ENCODE measurements at regions not wholly inside any gene's neighbourhood (a gene's known extent, or its start where the extent isn't known, plus 50 kb on each side); places are given as distances from the start of the nearest gene placed in this dataset.

- DNase-seq (ENCODE audit: low read depth) = no peak
- no peak for TF ChIP-seq CTCF (IDR thresholded peaks at IDR 0.05; ENCODE audit: insufficient read depth, low read length, poor library complexity, severe bottlenecking)
- no peak overlapping the region for H3K4me3 ChIP-seq (ENCODE audit: low read depth, low read length)
- H3K27me3 ChIP-seq (ENCODE audit: control insufficient read depth, insufficient read depth, low read length) = no peaks in the 10 kb centered on the region
- no peaks in the 10 kb centered on the region for H3K36me3 ChIP-seq (ENCODE audit: control insufficient read depth, insufficient read depth, low read length)
Observed at GRCh38 chr5:39561421-39561820, 136.6 kb upstream of the DAB2 start.

GRCh38 chr5:39560726-39561125 is 135.9 kb upstream of the DAB2 start:
- no peak for TF ChIP-seq CTCF (IDR thresholded peaks at IDR 0.05; ENCODE audit: insufficient read depth, low read length, poor library complexity, severe bottlenecking)
- Histone ChIP-seq H3K4me3 (ENCODE audit: low read depth, low read length) (no peak overlapping the region), H3K27me3 (ENCODE audit: control insufficient read depth, insufficient read depth, low read length) (no peaks in the 10 kb centered on the region), H3K36me3 (ENCODE audit: control insufficient read depth, insufficient read depth, low read length) (no peaks in the 10 kb centered on the region)
- no peak for DNase-seq (ENCODE audit: low read depth)

GRCh38 chr5:39559923-39560322 is 135.1 kb upstream of the DAB2 start:
- DNase-seq (ENCODE audit: low read depth) = no peak
- TF ChIP-seq CTCF (IDR thresholded peaks at IDR 0.05; ENCODE audit: insufficient read depth, low read length, poor library complexity, severe bottlenecking) = no peak
- Histone ChIP-seq H3K4me3 (ENCODE audit: low read depth, low read length) (no peak overlapping the region), H3K27me3 (ENCODE audit: control insufficient read depth, insufficient read depth, low read length) (no peaks in the 10 kb centered on the region), H3K36me3 (ENCODE audit: control insufficient read depth, insufficient read depth, low read length) (no peaks in the 10 kb centered on the region)

- Histone ChIP-seq H3K36me3 (ENCODE audit: control insufficient read depth, insufficient read depth, low read length) (no peaks in the 10 kb centered on the region), H3K27me3 (ENCODE audit: control insufficient read depth, insufficient read depth, low read length) (no peaks in the 10 kb centered on the region), H3K4me3 (ENCODE audit: low read depth, low read length) (no peak overlapping the region)
- DNase-seq (ENCODE audit: low read depth) = no peak
- TF ChIP-seq CTCF (IDR thresholded peaks at IDR 0.05; ENCODE audit: insufficient read depth, low read length, poor library complexity, severe bottlenecking) = no peak
Observed at GRCh38 chr5:39558541-39558940, 133.8 kb upstream of the DAB2 start.

- TF ChIP-seq CTCF (IDR thresholded peaks at IDR 0.05; ENCODE audit: insufficient read depth, low read length, poor library complexity, severe bottlenecking) = no peak
- H3K27me3 ChIP-seq (ENCODE audit: control insufficient read depth, insufficient read depth, low read length) = no peaks in the 10 kb centered on the region
- no peak for DNase-seq (ENCODE audit: low read depth)
- H3K36me3 ChIP-seq (ENCODE audit: control insufficient read depth, insufficient read depth, low read length) = no peaks in the 10 kb centered on the region
- H3K4me3 ChIP-seq (ENCODE audit: low read depth, low read length) = no peak overlapping the region
Observed at GRCh38 chr5:39555788-39556187, 131.0 kb upstream of the DAB2 start.

- peak; percentile 62 for TF ChIP-seq CTCF (IDR thresholded peaks at IDR 0.05; ENCODE audit: insufficient read depth, low read length, poor library complexity, severe bottlenecking)
- Histone ChIP-seq H3K27me3 (ENCODE audit: control insufficient read depth, insufficient read depth, low read length) (no peaks in the 10 kb centered on the region), H3K4me3 (ENCODE audit: low read depth, low read length) (no peak overlapping the region), H3K36me3 (ENCODE audit: control insufficient read depth, insufficient read depth, low read length) (no peaks in the 10 kb centered on the region)
- no peak for DNase-seq (ENCODE audit: low read depth)
Observed at GRCh38 chr5:39547553-39548154, 122.9 kb upstream of the DAB2 start.

All from kidney epithelial cell (primary cell).